ENCODE measurements at regions not wholly inside any gene's neighbourhood (a gene's known extent, or its start where the extent isn't known, plus 50 kb on each side); places are given as distances from the start of the nearest gene placed in this dataset.

DNA sequence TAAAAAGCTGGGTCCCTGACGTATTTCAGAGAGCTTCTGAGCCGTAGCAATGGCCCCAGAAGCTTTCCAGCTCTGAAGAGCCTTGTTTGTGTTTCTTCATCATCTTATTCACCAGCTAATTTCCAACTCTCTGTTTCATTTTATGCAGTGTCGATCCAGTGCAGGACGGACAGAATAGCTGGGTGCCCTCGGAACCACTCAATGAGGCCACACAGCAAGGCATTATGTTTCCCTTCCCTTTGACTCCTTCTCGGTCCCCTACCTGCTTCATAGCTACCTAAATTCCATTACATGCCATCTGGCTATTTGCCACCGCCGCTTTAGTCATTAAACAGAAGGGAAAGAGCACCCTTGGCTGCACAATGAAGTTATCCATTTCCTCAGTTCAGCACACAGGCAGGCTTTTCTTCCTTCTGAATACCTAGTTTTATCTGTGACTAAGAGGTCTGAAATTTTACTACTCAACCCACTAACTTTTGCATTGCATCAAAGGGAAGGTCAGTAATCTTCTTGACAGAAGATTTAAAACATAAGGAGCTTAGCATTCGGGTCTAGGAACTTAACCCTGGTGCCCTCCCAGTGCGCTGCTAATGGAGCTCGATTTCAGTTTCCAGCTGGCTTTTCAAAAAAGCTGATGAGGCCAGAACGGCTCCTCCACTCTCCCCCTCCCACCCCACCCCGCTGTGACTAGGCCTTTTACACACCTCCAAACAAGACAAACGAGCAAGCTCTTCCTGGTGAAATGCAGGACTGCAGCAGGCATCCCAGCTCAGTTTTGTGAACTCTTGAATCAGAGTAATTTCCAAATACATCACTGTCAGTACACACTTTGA lies 176.8 kb downstream of the GXYLT1 start:
- TF ChIP-seq, protein P1, sequence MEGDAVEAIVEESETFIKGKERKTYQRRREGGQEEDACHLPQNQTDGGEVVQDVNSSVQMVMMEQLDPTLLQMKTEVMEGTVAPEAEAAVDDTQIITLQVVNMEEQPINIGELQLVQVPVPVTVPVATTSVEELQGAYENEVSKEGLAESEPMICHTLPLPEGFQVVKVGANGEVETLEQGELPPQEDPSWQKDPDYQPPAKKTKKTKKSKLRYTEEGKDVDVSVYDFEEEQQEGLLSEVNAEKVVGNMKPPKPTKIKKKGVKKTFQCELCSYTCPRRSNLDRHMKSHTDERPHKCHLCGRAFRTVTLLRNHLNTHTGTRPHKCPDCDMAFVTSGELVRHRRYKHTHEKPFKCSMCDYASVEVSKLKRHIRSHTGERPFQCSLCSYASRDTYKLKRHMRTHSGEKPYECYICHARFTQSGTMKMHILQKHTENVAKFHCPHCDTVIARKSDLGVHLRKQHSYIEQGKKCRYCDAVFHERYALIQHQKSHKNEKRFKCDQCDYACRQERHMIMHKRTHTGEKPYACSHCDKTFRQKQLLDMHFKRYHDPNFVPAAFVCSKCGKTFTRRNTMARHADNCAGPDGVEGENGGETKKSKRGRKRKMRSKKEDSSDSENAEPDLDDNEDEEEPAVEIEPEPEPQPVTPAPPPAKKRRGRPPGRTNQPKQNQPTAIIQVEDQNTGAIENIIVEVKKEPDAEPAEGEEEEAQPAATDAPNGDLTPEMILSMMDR (IDR thresholded peaks at IDR 0.05) = no peak
- no peak for TF ChIP-seq ZFX (IDR thresholded peaks at IDR 0.05; ENCODE audit: borderline replicate concordance)
